Stimulated activated CD4-positive, alpha-beta T cell treated with anti-CD3 and anti-CD28 coated beads, Interleukin-1b, Interleukin-23, amount 100 ng/mL, for 24 hours (primary cell): ENCODE measurements at regions not wholly inside any gene's neighbourhood (a gene's known extent, or its start where the extent isn't known, plus 50 kb on each side); places are given as distances from the start of the nearest gene placed in this dataset.

Experiments
- DNase-seq, 4 experiments: peaks; one replicate each; pipeline ENCODE4 v3.0.0-alpha.2; 2020; ENCODE audit warnings: low read depth in 4 of 4, low spot score in 1 of 4

DNA sequence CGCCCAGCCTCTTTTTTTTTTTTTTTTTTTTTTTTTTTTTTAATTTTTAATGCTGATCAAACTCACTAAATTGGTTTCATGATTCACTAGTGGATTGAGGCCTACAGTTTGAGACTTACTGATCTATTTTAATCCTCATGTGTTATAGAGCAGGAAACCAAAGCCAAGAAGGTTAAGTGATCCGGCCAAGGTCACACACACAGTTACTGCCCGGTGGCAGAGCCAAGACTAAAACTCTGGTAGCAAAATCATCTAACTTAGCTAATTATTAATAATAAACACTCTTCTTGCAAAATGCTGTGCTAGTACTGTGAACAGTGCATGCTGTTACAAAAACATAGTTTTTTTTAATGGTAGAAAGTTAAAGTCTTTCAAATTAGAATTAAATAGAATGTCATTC lies 188.3 kb upstream of the NFE2L3 start:
- no peak for DNase-seq

DNA sequence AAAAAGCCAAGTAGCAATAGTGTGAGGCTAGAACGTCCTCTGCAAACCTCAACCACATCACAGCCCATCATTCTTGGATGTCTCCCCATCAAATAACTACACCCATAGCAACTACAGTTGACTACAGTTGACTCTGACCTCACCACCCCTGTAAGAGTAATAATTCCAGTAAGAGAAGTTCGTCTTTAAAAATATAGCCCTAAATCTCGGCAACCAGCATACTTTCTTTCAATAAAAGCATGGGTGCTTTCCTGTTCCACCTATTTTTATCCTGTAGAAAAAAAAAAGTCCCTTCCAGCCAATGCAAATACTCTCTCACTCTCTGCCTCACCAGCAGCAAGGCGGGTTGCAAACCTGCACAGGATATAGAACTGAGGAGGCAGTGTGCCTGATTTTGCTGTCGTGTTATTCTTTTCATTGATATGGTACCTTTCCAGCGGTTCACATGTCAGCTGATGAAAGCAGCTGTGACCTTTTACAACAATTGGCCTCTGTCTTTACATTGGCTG lies 187.5 kb upstream of the NFE2L3 start:
- DNase-seq: no peak

DNA sequence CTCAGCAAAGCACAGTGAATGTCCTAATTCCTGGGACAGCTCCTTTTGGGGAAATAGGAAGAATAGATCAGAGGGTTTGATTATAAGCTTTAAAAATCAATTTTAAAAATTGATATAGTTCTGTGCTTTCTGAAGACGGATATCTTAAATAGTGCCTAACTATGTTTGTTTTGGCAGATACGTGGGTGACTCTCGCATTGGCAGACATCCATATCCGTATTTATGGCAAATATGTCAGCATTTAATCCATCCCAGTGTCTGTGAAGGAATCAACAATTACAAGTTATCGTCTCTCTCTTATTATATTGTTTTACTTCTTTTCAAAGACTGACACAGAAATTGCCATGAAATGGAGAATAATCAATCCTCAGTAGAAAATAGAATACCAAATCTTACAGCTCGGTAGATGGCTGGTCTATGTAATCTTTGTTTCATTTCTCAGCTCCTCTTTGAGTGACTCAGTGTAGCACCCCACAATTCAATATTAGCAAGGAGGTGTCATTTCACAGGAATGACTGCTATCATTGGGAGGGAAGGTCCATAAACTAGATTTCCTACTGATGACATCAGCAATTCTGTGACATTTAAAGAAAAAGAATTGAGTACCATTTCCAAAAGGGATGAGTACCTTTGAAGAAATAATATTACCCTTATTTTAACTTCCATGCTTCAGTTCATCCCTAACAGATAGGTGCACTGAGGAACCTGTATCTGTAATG lies 186.4 kb upstream of the NFE2L3 start:
- no peak for DNase-seq

DNA sequence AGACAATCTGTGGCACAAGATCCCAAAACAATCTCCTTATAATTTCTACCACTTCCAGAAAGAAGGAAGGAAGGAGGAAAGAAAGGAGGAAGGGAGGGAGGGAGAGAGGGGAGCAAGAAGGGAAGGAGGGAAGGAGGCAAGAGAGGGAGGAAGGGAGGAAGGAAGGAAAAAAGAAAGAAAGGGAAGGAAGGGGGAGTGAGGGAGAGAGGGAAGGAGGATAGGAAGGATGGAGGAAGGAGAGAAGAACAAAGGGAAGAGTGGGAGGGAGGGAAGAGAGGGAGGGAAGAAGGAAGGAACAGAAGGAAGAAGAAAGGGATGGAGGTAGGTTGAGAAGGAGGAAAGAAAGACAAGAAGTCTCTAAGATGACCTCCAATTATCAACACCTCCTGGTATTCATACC lies 185.5 kb upstream of the NFE2L3 start:
- DNase-seq: no peak

DNA sequence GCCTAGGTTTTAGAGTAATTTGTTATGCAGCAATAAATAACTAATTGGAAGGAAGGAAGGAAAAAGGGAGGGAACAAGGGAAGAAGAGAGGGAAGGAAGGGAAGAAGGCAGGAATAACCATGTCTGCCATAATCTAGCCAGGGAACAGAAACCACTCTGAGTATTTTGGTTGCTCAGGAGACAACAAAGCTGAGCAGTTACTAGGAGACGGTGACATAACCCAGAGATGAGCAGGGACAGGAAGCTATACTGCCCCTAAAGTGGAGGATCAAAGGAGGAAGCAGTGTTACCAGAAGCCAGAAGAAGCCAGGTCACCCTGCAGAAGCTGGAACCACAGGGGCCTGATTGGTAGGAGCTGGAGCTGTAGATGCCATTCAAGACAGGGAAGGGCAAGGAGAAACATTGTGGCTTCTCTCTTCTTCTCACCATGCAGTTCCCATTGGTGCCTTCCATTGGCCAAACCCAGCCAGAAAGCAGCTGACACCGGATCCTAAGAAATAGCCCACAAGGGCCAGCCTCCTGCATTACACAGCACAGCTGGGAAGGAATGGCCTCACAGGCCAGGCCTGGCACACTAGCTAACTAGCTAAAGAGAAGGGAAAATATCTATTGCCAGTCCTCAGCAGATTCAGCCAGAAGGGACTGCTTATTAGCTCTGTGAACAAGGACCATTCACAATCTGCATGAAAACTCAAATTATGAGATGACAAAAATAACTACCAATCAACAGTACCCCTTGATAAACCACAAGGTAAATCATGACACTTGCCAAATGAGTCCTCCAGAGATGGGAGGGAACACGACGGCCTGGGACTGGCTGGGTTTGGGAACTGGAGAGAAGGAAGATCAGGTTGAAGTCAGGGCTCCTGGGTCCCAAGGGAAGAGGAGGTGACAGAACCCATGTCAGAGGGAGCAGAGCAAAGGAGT lies 184.5 kb upstream of the NFE2L3 start:
- DNase-seq: no peak

DNA sequence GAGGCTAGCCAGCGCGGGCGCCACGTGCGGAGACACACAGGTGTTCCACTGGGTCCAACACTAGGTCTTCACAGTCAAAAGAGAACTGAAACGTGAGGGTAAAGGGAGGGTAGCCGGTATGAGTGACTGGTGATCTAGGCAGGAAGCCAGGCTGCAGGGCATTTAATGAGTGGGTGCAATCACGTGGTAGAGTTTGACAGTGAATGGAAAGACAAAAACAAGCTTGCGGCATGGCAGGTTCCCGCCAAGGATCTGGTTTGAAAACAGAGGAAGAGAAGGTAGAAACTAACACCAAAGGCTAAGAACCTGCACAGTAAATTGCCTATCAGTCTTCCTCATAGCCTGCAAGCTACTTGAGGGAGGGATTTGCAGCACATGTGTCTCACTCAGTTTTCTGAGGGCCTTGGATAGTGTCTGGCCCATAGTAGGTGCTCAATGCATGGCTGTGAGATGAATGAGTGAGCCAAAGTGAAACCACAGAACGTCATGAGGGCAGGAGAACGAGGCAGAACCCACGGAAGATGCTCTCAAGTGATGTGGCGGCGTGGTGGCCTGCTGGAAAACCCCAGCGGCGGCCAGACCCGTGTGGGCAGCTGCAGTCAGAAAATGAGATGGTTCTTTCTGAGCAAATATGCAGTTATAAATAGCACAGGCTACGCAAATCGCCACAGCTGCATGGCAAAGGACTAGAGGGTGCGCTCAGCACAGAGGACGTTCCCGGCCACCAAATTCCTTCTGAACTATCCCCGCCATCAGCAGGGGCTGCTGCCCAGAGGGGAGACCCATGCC lies 183.6 kb upstream of the NFE2L3 start:
- peak in 3 of 4 experiments; percentile 4 to 43 (median 14) for DNase-seq

DNA sequence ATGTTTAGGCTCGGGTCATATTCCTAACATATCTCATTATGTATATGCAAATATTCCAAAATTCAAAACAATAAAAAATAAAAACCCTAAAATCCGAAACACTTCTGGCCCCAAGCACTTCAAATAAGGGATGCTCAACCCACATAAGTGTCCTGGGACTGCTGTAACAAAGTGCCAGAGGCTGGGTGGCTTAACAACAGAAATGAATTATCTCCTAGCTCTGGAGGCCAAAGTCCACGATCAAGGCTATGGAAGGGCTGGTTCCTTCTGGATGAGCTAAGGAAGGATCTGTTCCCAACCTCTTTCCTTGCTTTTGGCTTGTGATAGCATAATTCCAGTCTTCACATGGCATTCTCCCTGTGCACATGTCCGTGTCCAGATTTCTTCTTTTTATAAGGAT lies 181.6 kb upstream of the NFE2L3 start:
- no peak for DNase-seq

DNA sequence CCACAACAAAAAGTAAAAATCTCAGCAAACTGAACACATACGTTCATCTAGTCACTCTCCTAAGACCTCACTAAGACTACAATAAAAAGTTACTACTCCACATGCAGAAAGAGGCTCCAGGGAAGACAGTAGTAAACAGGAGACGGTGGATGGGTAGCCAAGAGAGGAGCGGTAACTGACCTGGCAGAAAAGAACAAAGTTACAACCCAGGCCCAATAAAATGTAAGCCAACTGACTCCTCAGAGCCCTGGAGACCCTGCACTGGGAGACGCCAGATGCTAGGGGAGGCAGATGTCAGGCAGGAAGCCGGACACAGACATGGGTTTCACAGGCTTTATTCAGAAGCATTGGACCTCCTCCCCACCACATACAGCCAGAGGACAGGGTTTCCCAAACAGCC lies 181.1 kb upstream of the NFE2L3 start:
- no peak for DNase-seq

DNA sequence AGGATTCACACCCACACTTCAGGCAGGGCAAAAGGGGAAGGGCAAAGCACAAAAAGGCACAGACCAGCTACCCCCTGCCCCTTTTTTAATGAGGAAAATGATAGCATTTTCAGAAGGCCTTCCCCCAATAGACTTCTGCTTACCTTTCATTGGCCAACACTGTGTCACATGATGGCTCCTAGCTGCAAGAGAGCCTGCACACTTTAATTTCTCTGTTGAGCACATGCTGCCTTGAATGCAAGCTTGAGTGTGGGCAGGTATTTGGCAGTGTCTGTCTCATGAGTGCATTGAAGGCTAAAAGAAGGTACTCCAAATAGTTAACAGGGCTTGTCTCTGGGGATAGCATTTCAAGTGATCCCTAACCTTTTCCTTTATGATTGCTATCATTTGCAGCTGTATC lies 175.4 kb upstream of the NFE2L3 start:
- no peak for DNase-seq

DNA sequence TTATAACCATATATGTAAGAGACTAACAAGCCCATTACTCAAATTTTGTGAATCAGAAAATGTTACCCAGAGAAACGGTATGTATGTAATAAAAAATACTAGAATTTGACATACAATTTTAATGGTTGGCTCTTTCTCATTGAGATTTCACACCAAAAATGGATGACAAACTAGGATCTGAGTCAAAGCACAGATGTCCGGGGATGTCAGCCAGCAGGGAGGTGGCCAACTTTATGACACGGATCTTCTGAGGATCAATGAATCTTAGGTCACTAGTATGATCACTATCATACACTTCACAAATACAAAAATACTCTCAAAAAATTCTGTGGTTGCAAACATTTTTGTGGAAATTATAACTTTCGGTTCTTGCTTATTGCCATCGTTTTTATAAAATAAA lies 173.5 kb upstream of the NFE2L3 start:
- no peak for DNase-seq

DNA sequence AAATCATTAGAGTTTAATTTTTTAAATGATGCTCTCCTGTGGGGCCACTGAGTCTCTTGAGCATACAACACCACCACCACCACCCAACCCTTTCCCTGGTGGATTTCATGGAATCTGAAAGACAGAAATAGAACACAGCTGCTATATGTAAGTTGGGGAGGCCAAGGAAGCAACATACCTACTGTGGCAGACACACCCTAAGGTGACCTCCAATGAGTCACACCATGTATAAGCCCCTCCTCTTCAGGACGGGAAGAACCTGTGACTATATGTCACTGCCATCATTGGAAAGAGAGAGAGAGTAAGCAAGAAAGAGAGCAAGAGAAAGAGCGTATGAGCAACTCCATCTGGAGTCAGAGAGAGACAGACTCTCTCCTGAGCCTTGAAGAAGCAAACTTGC lies 172.4 kb upstream of the NFE2L3 start:
- no peak for DNase-seq

DNA sequence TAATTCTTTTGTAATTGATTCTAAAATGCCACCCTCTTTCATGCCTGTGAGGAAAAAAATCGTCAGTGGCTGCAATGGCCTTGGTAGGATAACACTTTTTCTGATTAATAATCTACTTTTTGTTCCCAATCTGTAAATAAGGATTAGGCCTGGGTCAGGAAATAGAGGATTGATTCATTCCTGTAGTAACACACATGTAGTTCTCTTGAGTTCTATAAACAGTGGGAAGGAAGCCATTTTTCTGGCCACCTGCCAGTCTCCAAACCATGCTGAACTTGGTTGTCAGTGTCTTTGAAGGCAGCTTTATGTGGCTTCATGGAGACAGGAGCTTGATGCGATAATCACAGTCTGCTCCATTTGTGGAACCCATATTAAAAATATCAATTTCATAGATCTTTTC lies 169.3 kb upstream of the NFE2L3 start:
- DNase-seq: no peak

DNA sequence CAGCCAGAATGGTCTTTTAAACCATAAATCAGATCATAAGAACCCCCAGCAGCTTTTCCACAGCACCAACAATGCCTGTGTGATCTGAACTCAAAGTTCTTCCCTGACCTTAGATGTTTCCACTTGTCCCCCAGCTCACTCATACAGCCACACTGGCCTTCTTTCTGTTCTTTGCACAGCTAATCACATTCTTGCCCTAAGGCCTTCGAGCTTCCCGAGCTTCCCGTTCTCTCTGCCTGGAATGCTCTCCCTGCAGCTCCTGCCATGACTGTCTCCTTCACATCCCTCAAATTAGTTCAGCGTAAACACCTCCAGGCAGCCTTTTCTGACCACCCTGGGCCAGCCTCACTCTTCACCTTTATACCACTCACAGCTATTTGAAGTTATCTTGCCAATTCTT lies 166.8 kb upstream of the NFE2L3 start:
- DNase-seq: no peak

DNA sequence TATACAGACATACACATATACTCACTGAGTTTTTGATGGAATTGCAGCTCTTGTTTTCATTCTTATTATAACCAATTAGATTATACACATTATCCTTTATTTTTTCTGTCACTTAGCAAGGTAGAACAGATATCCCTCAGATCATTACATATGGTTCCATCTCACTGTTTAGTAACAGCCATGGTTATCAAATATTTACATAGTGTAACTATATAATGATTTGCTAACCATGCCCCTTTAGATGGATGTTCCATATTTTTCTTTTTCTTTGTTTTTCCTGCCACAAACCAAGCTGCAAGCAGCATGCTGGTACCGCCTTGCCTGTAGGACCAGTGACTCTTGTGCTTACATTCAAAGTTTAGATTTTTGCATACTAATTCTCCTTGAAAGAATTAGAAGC lies 163.4 kb upstream of the NFE2L3 start:
- DNase-seq: no peak

DNA sequence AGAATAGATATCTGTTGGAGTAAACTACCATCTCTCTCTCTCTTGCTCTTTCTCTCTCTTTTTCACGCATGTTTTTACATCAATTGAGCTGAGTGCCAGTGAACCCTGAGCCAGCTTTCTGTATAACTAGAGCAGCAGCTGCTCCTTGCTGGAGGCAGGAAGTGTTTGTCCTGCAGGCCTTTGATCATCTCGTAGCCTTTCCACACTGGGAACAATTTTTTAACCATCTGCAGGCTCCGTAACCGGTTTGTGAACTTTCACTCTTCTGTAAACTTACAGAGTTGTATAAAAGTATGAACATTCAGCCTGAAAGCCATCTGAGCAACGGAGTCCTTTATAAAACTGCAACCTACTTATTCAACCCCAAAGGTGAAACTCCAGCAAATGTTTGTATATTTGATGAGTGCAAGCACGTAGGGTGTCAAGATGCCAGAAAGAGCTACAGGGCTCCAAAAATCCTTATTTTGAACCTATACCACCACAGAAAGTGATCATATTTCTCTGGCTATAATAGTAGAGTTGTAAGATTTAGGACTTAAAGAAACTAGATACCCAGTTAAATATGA lies 162.8 kb upstream of the NFE2L3 start:
- DNase-seq: no peak

DNA sequence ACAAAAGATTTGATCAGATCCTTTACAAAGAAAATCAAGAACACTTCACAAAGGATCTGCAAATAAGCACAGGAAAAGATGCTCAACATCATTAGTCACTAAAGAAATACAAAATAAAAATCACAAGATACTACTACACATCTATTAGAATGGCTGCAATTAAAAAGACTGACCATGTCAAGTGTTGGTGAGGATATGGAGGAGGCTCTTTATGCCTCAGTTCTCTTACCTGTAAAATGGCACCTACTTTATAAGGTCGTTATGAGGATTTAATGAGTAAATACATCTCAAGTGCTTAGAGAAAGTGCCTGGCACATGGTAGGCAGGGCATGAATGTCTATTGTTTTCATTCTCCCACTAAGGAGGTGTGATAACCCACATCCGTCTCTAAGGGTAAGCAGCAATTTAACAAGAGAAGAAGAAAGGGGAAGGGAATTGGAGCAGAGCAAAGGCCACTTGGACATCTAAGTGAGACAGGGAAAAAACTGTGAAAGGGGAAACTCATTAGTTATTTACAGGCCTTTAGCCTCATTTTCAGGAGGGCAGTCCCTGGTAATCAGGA lies 157.5 kb upstream of the NFE2L3 start:
- DNase-seq: no peak

DNA sequence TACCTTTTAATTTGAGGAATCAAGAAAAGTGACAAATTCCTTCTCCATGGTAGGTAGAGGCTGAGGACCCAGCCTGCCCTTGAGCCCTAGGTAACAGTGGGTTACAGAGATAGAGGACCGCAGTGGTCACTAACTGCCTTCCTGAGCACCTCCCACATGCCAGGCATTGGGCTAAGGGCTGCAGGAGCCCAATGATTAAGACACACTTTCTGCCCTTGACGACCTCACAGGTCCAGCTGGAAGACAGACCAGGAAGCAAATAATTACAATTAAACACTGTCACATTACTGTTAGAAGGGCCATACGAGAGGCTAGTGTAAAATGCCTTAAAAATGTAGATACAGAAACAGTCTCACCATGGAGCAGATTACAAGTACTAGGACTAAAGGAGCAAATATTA lies 156.8 kb upstream of the NFE2L3 start:
- no peak for DNase-seq

DNA sequence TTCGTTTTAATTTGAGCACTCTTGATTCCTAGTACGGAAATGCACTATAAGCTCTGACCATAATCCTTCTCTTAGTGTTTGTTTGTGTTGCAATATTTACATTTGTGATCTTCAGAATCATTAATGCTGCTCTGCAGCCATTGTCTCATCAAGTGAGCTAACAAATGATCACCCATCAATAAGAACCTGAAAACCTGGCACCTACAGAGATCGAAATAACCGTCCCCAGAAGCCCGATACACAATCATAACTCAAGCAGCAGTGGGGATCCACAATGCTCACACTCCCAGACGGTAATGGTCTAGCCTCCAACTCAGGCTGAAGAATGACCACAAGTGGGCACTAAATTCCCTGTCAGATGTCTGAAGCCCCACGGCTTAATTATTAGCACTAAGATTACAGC lies 156.0 kb upstream of the NFE2L3 start:
- no peak for DNase-seq

DNA sequence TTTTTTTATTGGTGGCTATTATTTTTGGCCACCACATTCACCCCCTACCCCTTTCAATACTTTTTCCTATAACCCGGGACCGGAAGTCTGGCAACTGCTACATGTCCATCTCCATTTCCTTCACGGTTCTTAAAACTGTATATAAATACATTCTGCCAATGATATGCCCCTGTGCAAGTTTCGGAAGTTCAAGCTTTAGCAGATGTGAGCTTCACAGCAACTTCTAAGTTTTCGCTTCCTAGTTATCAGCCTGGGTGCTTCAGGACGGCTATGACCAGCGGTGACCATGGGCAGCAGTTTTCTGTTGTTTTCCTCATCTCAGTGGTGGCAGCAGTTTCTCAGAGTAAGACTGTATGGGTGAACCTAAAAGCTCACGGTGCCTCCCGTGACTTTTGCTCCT lies 153.5 kb upstream of the NFE2L3 start:
- no peak for DNase-seq

DNA sequence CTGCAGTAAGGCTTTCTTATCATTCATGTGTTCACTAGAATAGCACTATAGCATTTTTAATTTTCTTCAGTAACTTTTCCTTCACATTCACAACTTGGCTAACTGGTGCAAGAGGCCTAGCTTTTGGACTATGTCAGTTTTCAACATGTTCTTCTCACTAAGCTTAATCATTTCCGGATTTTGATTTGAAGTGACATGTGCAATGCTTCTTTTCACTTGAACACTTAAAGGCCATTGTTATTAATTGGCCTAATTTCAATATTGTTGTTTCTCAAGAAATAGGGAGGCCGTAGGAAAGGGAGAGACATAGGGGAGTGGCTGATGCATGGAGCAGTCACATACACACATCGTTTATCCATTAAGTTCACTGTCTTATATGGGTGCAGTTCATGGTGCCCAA lies 151.2 kb upstream of the NFE2L3 start:
- DNase-seq: no peak

DNA sequence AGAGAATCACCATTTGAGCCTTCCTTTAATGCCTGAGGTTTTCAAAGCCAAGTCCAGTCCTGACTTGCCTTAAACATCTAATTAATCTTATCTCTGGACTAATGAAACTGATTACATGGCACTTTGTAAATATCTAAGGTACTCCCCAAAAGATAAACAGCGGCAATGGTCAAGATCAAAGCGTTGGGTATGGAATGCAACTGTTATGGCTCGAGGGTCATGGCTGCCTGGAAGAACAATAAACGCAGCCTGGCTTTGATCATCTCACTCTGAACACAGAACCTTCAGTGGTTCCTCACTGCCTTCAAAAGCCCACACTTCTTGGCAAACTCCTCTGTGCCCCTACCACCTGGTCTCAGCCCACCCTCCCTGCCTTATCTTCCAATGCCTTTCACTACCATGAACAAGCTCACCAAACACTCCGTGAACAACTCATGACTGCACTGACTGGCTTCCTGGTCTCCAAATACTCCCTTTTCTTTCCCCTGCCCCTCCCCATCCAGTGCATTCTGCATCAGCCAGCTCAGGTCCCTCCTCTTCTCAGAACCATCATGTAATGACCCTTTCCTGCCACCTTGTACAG lies 150.2 kb upstream of the NFE2L3 start:
- DNase-seq: no peak
